ENCODE measurements at regions not wholly inside any gene's neighbourhood (a gene's known extent, or its start where the extent isn't known, plus 50 kb on each side); places are given as distances from the start of the nearest gene placed in this dataset.

GRCh38 chr14:97873291-97873690, 1076.1 kb downstream of the VRK1 start:
- no peak for DNase-seq (ENCODE audit: low read depth in 4 of 4, low spot score in 2 of 4)

- no peak for DNase-seq (ENCODE audit: low read depth in 4 of 4, low spot score in 2 of 4)
Measured at GRCh38 chr14:97874394-97874793, 1077.2 kb downstream of the VRK1 start.

GRCh38 chr14:97878206-97878605, 1081.0 kb downstream of the VRK1 start:
- DNase-seq (ENCODE audit: low read depth in 4 of 4, low spot score in 2 of 4), result no peak

- no peak for DNase-seq (ENCODE audit: low read depth in 4 of 4, low spot score in 2 of 4)
Measured at GRCh38 chr14:97878727-97879126, 1081.5 kb downstream of the VRK1 start.

- DNase-seq (ENCODE audit: low read depth in 4 of 4, low spot score in 2 of 4), result no peak
Measured at GRCh38 chr14:97887690-97888089, 1090.5 kb downstream of the VRK1 start.

- DNase-seq (ENCODE audit: low read depth in 4 of 4, low spot score in 2 of 4), result no peak
Measured at GRCh38 chr14:97888331-97888730, 1091.1 kb downstream of the VRK1 start.

GRCh38 chr14:97891515-97891914, 1094.3 kb downstream of the VRK1 start:
- DNase-seq (ENCODE audit: low read depth in 4 of 4, low spot score in 2 of 4), result no peak

GRCh38 chr14:97894552-97894951, 1097.4 kb downstream of the VRK1 start:
- no peak for DNase-seq (ENCODE audit: low read depth in 4 of 4, low spot score in 2 of 4)

- DNase-seq (ENCODE audit: low read depth in 4 of 4, low spot score in 2 of 4), result no peak
Measured at GRCh38 chr14:97900196-97900854, 1103.1 kb downstream of the VRK1 start.

- no peak for DNase-seq (ENCODE audit: low read depth in 4 of 4, low spot score in 2 of 4)
Measured at GRCh38 chr14:97902630-97903029, 1105.4 kb downstream of the VRK1 start.

- no peak for DNase-seq (ENCODE audit: low read depth in 4 of 4, low spot score in 2 of 4)
Measured at GRCh38 chr14:97903821-97904220, 1106.6 kb downstream of the VRK1 start.

- DNase-seq (ENCODE audit: low read depth in 4 of 4, low spot score in 2 of 4), result no peak
Measured at GRCh38 chr14:97912217-97912616, 1115.0 kb downstream of the VRK1 start.

- no peak for DNase-seq (ENCODE audit: low read depth in 4 of 4, low spot score in 2 of 4)
Measured at GRCh38 chr14:97916100-97916499, 1118.9 kb downstream of the VRK1 start.

- DNase-seq (ENCODE audit: low read depth in 4 of 4, low spot score in 2 of 4), result no peak
Measured at GRCh38 chr14:97916669-97917568, 1119.7 kb downstream of the VRK1 start.

- no peak for DNase-seq (ENCODE audit: low read depth in 4 of 4, low spot score in 2 of 4)
Measured at GRCh38 chr14:97920201-97920600, 1123.0 kb downstream of the VRK1 start.

- no peak for DNase-seq (ENCODE audit: low read depth in 4 of 4, low spot score in 2 of 4)
Measured at GRCh38 chr14:97921296-97921695, 1124.1 kb downstream of the VRK1 start.

- DNase-seq (ENCODE audit: low read depth in 4 of 4, low spot score in 2 of 4), result no peak
Measured at GRCh38 chr14:97924922-97925613, 1127.9 kb downstream of the VRK1 start.

- DNase-seq (ENCODE audit: low read depth in 4 of 4, low spot score in 2 of 4), result no peak
Measured at GRCh38 chr14:97930166-97930565, 1133.0 kb downstream of the VRK1 start.

- no peak for DNase-seq (ENCODE audit: low read depth in 4 of 4, low spot score in 2 of 4)
Measured at GRCh38 chr14:97931273-97931672, 1134.1 kb downstream of the VRK1 start.

GRCh38 chr14:97942921-97943320, 1145.7 kb downstream of the VRK1 start:
- DNase-seq (ENCODE audit: low read depth in 4 of 4, low spot score in 2 of 4), result no peak

GRCh38 chr14:97943619-97944018, 1146.4 kb downstream of the VRK1 start:
- no peak for DNase-seq (ENCODE audit: low read depth in 4 of 4, low spot score in 2 of 4)

All from left renal cortex interstitium (tissue), 4 donors.